GM21723 (cell line): ENCODE measurements at regions not wholly inside any gene's neighbourhood (a gene's known extent, or its start where the extent isn't known, plus 50 kb on each side); places are given as distances from the start of the nearest gene placed in this dataset.
"Not testable (repeated sequence)": the region's sequence is repeated elsewhere in the genome, so short reads cannot be mapped to it uniquely, and the experiment has no call there.

Source experiments
- ATAC-seq: cut with Tn5 transposase; IDR thresholded peaks from one replicate; pipeline ENCODE4 v1.9.1; 2021; ENCODE audit warnings: mild to moderate bottlenecking, moderate library complexity; ENCODE audit not compliant: unreplicated experiment

- ATAC-seq, result no peak
These were observed 161.8 kb upstream of the IVNS1ABP start for GRCh38 chr1:185478877-185479276.

- ATAC-seq, result no peak
These were observed 160.9 kb upstream of the IVNS1ABP start for GRCh38 chr1:185477638-185478580.

- ATAC-seq, result no peak
These were observed 157.6 kb upstream of the IVNS1ABP start for GRCh38 chr1:185474440-185475149.

GRCh38 chr1:185473186-185473585 lies 156.1 kb upstream of the IVNS1ABP start:
- no peak for ATAC-seq

- ATAC-seq, result no peak
These were observed 151.6 kb upstream of the IVNS1ABP start for GRCh38 chr1:185468626-185469025.

- ATAC-seq, result no peak
These were observed 150.1 kb upstream of the IVNS1ABP start for GRCh38 chr1:185467122-185467521.

GRCh38 chr1:185464777-185465176 lies 147.7 kb upstream of the IVNS1ABP start:
- no peak for ATAC-seq

- no peak for ATAC-seq
These were observed 146.4 kb upstream of the IVNS1ABP start for GRCh38 chr1:185463433-185463832.

- ATAC-seq, result no peak
These were observed 146.0 kb upstream of the IVNS1ABP start for GRCh38 chr1:185463011-185463410.

GRCh38 chr1:185460723-185461122 lies 143.7 kb upstream of the IVNS1ABP start:
- not testable (repeated sequence) for ATAC-seq

- ATAC-seq, result no peak
These were observed 142.1 kb upstream of the IVNS1ABP start for GRCh38 chr1:185459141-185459540.

GRCh38 chr1:185458670-185459069 lies 141.6 kb upstream of the IVNS1ABP start:
- no peak for ATAC-seq

GRCh38 chr1:185453496-185454192 lies 136.6 kb upstream of the IVNS1ABP start:
- ATAC-seq, result no peak

GRCh38 chr1:185450917-185451316 lies 133.9 kb upstream of the IVNS1ABP start:
- ATAC-seq, result no peak

GRCh38 chr1:185450060-185450788 lies 133.2 kb upstream of the IVNS1ABP start:
- no peak for ATAC-seq

- ATAC-seq, result no peak
These were observed 132.5 kb upstream of the IVNS1ABP start for GRCh38 chr1:185449378-185450059.

- ATAC-seq, result no peak
These were observed 131.6 kb upstream of the IVNS1ABP start for GRCh38 chr1:185448591-185449186.

- ATAC-seq, result no peak
These were observed 129.1 kb upstream of the IVNS1ABP start for GRCh38 chr1:185446131-185446530.

- ATAC-seq, result no peak
These were observed 128.6 kb upstream of the IVNS1ABP start for GRCh38 chr1:185445594-185445993.

GRCh38 chr1:185444676-185445075 lies 127.6 kb upstream of the IVNS1ABP start:
- ATAC-seq, result no peak
